Caco-2 (cell line): ENCODE measurements at regions not wholly inside any gene's neighbourhood (a gene's known extent, or its start where the extent isn't known, plus 50 kb on each side); places are given as distances from the start of the nearest gene placed in this dataset.
"Not testable (repeated sequence)": the region's sequence is repeated elsewhere in the genome, so short reads cannot be mapped to it uniquely, and the experiment has no call there.

Experiments
- BruUV-seq: library from RNA; stranded (reverse); fragments of 400-500 nt; replicated peaks from 2 replicates; lab custom pipeline; 2021; lab: Mats Ljungman, UMichigan
- CTCF ChIA-PET: fragments of 300-600 bp; sonication (Branson Sonifier 250); formaldehyde crosslinking; loops from one replicate; lab custom pipeline; 2022; ENCODE audit warnings: antibody characterized with exemption; lab: Charles Lee
- POLR2A ChIA-PET: fragments of 300-600 bp; sonication (Branson Sonifier 250); formaldehyde crosslinking; loops from one replicate; lab custom pipeline; 2022; ENCODE audit warnings: antibody characterized with exemption; lab: Charles Lee
- DNase-seq, 2 experiments: peaks; one replicate each; pipeline versions ENCODE4 v3.0.0 to v3.0.0-alpha.2; 2020 to 2022
- H3K27me3 ChIP-seq: replicated peaks from 2 replicates; pipeline ENCODE4 v1.6.0; 2011; ENCODE audit warnings: low read length; ENCODE audit not compliant: control insufficient read depth, insufficient read depth
- H3K36me3 ChIP-seq: 2 replicates; pipeline ENCODE4 v1.5.1; 2011; ENCODE audit warnings: low read length; ENCODE audit not compliant: control insufficient read depth, insufficient read depth
- H3K4me1 ChIP-seq: fragments of 250-450 bp; sonication (Bioruptor Pico); 2 replicates; pipeline ENCODE4 v1.5.1; 2020; ENCODE audit warnings: mild to moderate bottlenecking
- H3K4me3 ChIP-seq: 2 replicates; pipeline ENCODE4 v1.5.1; 2011; ENCODE audit warnings: low read depth, mild to moderate bottlenecking, control low read depth, low read length
- H3K9me3 ChIP-seq: fragments of 250-450 bp; sonication (Bioruptor Pico); 2 replicates; pipeline ENCODE4 v1.5.1; 2020; ENCODE audit warnings: mild to moderate bottlenecking, moderate library complexity
- H3K27ac Mint-ChIP-seq: one replicate; pipeline ENCODE4 v1.8.0; 2022; ENCODE audit warnings: mixed read lengths; ENCODE audit not compliant: unreplicated experiment
- H3K27me3 Mint-ChIP-seq: one replicate; pipeline ENCODE4 v1.8.0; 2022; ENCODE audit warnings: mixed read lengths; ENCODE audit not compliant: insufficient read depth, unreplicated experiment
- H3K36me3 Mint-ChIP-seq: one replicate; pipeline ENCODE4 v1.8.0; 2022; ENCODE audit warnings: mild to moderate bottlenecking, mixed read lengths; ENCODE audit not compliant: insufficient read depth, unreplicated experiment
- H3K4me1 Mint-ChIP-seq: one replicate; pipeline ENCODE4 v1.8.0; 2022; ENCODE audit warnings: low read depth, mixed read lengths; ENCODE audit not compliant: unreplicated experiment
- H3K4me3 Mint-ChIP-seq: one replicate; pipeline ENCODE4 v1.8.0; 2022; ENCODE audit warnings: mild to moderate bottlenecking, moderate library complexity, mixed read lengths; ENCODE audit not compliant: unreplicated experiment
- H3K9me3 Mint-ChIP-seq: one replicate; pipeline ENCODE4 v1.8.0; 2022; ENCODE audit warnings: mixed read lengths; ENCODE audit not compliant: unreplicated experiment
- CTCF ChIP-seq, 2 experiments: fragments of 200-600 bp in 1 of 2; IDR thresholded peaks; 1 replicate in 1 of 2; 2 replicates in 1 of 2; pipeline versions ENCODE4 v1.5.1 to v1.8.0; 2011 to 2022; ENCODE audit warnings: antibody characterized with exemption in 1 of 2, control low read depth in 1 of 2, inconsistent platforms in 1 of 2, low read depth in 1 of 2, low read length in 1 of 2, mild to moderate bottlenecking in 1 of 2, moderate library complexity in 1 of 2; ENCODE audit not compliant: insufficient read depth in 1 of 2, severe bottlenecking in 1 of 2, unreplicated experiment in 1 of 2
- intact Hi-C: fragments of 100-400 bp; cut with micrococcal nuclease; formaldehyde crosslinking; loops from one replicate; pipeline ENCODE4 v1.10.0; 2022; ENCODE audit not compliant: unreplicated experiment

GRCh38 chrX:66815227-66815626 lies 176.3 kb upstream of the EDA2R start:
- no peaks in the 10 kb centered on the region for H3K36me3 ChIP-seq
- TF ChIP-seq CTCF (IDR thresholded peaks at IDR 0.05; ENCODE audit: insufficient read depth in 1 of 2, low read depth in 1 of 2, low read length in 1 of 2, severe bottlenecking in 1 of 2, unreplicated experiment in 1 of 2), result no peak
- no TSS peak for BruUV-seq
- intact Hi-C loops, result no loop called here
- ChIA-PET POLR2A (no interaction called here), CTCF (no interaction called here)
- H3K9me3 ChIP-seq, result no peaks in the 10 kb centered on the region
- no peaks in the 10 kb centered on the region for H3K4me1 Mint-ChIP-seq
- no peaks in the 10 kb centered on the region for H3K4me1 ChIP-seq
- H3K27me3 ChIP-seq, result no peaks in the 10 kb centered on the region
- H3K27me3 Mint-ChIP-seq, result no peaks in the 10 kb centered on the region
- H3K36me3 Mint-ChIP-seq, result no peaks in the 10 kb centered on the region
- no peak overlapping the region for H3K4me3 ChIP-seq
- peaks cover 9% of the 10 kb centered on the region for H3K9me3 Mint-ChIP-seq
- DNase-seq, result no peak
- H3K27ac Mint-ChIP-seq, result no peak overlapping the region
- no peak overlapping the region for H3K4me3 Mint-ChIP-seq

- H3K27ac Mint-ChIP-seq, intact Hi-C loops, H3K27me3 ChIP-seq, H3K4me1 ChIP-seq, CTCF ChIA-PET, BruUV-seq, H3K9me3 ChIP-seq, POLR2A ChIA-PET, H3K36me3 Mint-ChIP-seq, H3K4me3 ChIP-seq, H3K4me3 Mint-ChIP-seq, H3K4me1 Mint-ChIP-seq, DNase-seq, H3K36me3 ChIP-seq, H3K27me3 Mint-ChIP-seq: not testable (repeated sequence)
- peaks cover 25% of the 10 kb centered on the region for H3K9me3 Mint-ChIP-seq
Measured at GRCh38 chrX:66794514-66794913, 155.6 kb upstream of the EDA2R start.

DNA sequence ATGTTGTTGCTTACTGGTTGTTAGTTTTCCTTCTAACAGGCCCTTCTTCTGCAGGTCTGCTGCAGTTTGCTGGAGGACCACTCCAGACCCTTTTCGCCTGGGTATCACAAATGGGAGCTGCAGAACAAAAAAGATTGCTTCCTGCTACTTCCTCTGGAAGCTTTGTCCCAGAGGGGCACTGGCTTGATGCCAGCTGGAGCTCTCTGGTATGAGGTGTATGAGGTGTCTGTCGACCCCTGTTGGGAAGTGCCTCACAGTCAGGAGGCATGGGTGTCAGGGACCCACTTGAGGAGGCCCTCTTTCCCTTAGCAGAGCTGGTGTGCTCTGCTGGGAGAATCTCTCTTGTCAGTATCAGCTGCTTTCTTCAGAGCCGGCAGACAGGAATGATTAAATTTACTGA lies 127.4 kb upstream of the EDA2R start:
- CTCF ChIA-PET, result no interaction called here
- H3K36me3 ChIP-seq, result no peaks in the 10 kb centered on the region
- Mint-ChIP-seq H3K27ac (no peak overlapping the region), H3K27me3 (no peaks in the 10 kb centered on the region), H3K4me3 (no peak overlapping the region), H3K4me1 (no peaks in the 10 kb centered on the region), H3K9me3 (no peaks in the 10 kb centered on the region), H3K36me3 (no peaks in the 10 kb centered on the region)
- POLR2A ChIA-PET, result no interaction called here
- intact Hi-C loops, result no loop called here
- no TSS peak for BruUV-seq
- TF ChIP-seq CTCF (IDR thresholded peaks at IDR 0.05; ENCODE audit: insufficient read depth in 1 of 2, low read depth in 1 of 2, low read length in 1 of 2, severe bottlenecking in 1 of 2, unreplicated experiment in 1 of 2), result no peak
- DNase-seq, result no peak
- no peaks in the 10 kb centered on the region for H3K9me3 ChIP-seq
- no peak overlapping the region for H3K4me3 ChIP-seq
- no peaks in the 10 kb centered on the region for H3K27me3 ChIP-seq
- H3K4me1 ChIP-seq, result no peaks in the 10 kb centered on the region

- no peaks in the 10 kb centered on the region for H3K4me1 ChIP-seq
- no TSS peak for BruUV-seq
- intact Hi-C loops, result loop anchor here (2.0 kb wide), 1 partner anchor 1386 kb away; no protein-coding TSS in a partner anchor
Measured at GRCh38 chrX:66760651-66761050, 121.8 kb upstream of the EDA2R start.

More at GRCh38 chrX:66760651-66761050, 121.8 kb upstream of the EDA2R start:
- no peaks in the 10 kb centered on the region for H3K9me3 Mint-ChIP-seq
- H3K27me3 Mint-ChIP-seq, result no peaks in the 10 kb centered on the region
- Histone ChIP-seq H3K9me3 (no peaks in the 10 kb centered on the region), H3K36me3 (no peaks in the 10 kb centered on the region), H3K27me3 (no peaks in the 10 kb centered on the region), H3K4me3 (no peak overlapping the region)
- no peaks in the 10 kb centered on the region for H3K36me3 Mint-ChIP-seq
- H3K27ac Mint-ChIP-seq, result no peak overlapping the region
- CTCF ChIA-PET, result no interaction called here
- no peak for TF ChIP-seq CTCF (IDR thresholded peaks at IDR 0.05; ENCODE audit: insufficient read depth in 1 of 2, low read depth in 1 of 2, low read length in 1 of 2, severe bottlenecking in 1 of 2, unreplicated experiment in 1 of 2)
- H3K4me1 Mint-ChIP-seq, result no peaks in the 10 kb centered on the region
- DNase-seq, result peak in 1 of 2 experiments; percentile 1
- POLR2A ChIA-PET, result no interaction called here
- H3K4me3 Mint-ChIP-seq, result no peak overlapping the region
